NCI-H1105 treated with DMSO at 0.1 percent for 48 hours (cell line): ENCODE measurements at regions not wholly inside any gene's neighbourhood (a gene's known extent, or its start where the extent isn't known, plus 50 kb on each side); places are given as distances from the start of the nearest gene placed in this dataset.
"Not testable (repeated sequence)": the region's sequence is repeated elsewhere in the genome, so short reads cannot be mapped to it uniquely, and the experiment has no call there.

ENCODE experiments used
- DNase-seq: peaks from one replicate; lab custom pipeline; 2025; lab: John Stamatoyannopoulos, UW

DNA sequence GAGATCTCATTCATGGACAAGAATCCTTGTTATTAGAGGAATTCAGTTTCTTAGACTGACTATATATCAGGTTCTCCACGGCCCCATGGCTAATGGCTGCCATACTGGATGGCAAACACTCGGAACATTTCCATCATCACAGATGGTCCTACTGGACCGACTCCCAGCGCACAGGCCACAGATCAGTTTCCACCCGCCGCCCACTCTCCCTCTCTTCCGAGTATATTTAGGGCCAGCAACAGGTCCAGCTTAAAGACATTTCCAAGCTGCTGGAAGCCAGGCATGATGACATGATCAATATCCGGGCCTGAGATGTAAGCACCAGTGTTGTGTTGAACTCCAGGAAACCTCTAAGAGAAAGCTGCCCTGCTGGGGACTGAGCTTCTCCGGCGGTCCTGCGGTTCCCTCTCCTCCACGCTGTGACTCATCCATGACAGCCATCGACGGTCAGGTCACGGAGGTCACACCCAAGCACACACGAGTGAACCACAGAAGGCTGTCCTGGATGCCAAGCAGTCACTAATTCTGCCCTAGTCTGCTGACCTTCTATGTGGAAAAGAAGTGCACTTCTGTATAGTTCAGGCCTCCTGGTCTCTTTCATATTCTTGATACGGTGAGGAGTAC, 64.4 kb upstream of the LPCAT1 start:
- not testable (repeated sequence) for DNase-seq

GRCh38 chr5:1583081-1583875, 59.5 kb upstream of the LPCAT1 start:
- DNase-seq: not testable (repeated sequence)

GRCh38 chr5:1579389-1579788, 55.6 kb upstream of the LPCAT1 start:
- DNase-seq: not testable (repeated sequence)

DNA sequence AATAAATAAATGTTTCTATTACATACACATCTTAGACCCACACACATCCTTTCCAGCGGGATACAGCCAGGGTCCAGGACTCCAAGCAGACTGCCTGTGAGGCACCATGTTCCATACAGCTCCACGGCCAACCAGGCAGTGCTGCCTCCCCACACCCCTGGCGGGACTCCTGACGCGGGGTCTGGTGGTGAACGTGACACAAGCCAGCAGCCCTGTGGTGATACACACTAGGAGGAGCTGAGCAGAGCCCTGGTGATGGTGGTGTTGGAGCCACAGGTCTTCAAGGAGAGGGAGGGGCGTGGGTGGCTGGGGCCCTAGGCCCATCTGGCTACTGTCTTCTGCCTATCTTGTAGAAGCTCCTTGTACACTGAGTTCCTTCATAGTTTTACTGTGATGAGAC, 53.1 kb upstream of the LPCAT1 start:
- DNase-seq: not testable (repeated sequence)

GRCh38 chr5:1575991-1576714, 52.4 kb upstream of the LPCAT1 start:
- DNase-seq: not testable (repeated sequence)

DNA sequence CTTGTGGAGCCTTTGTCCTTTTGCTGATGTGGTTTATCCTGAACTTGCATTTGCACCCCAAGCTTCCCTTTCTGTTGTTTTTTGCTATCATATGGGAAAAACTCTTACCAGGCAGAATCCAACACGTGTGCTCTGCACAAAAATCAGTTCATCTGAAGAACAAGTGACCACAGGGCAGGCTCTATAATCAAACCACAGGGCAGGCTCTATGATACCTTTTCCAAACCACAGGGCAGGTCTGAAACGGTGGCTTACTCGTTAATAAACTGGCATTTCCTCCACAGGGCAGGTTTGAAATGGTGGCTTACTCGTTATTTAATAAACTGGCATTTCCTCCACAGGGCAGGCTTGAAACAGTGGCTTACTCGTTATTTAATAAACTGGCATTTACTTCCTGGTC, 51.7 kb upstream of the LPCAT1 start:
- not testable (repeated sequence) for DNase-seq

GRCh38 chr5:1574023-1574318, 50.2 kb upstream of the LPCAT1 start:
- DNase-seq: not testable (repeated sequence)

GRCh38 chr5:1573217-1574022, 49.7 kb upstream of the LPCAT1 start:
- not testable (repeated sequence) for DNase-seq
